ENCODE measurements at regions not wholly inside any gene's neighbourhood (a gene's known extent, or its start where the extent isn't known, plus 50 kb on each side); places are given as distances from the start of the nearest gene placed in this dataset.

GRCh38 chr5:81856948-81857928 lies 106.3 kb upstream of the SSBP2 start:
- DNase-seq (ENCODE audit: low spot score) = peak; percentile 88

GRCh38 chr5:81855591-81855990 lies 104.7 kb upstream of the SSBP2 start:
- DNase-seq (ENCODE audit: low spot score) = no peak

GRCh38 chr5:81854915-81855314 lies 104.0 kb upstream of the SSBP2 start:
- DNase-seq (ENCODE audit: low spot score) = no peak

- DNase-seq (ENCODE audit: low spot score) = no peak
These were observed 103.6 kb upstream of the SSBP2 start for GRCh38 chr5:81854485-81854884.

- DNase-seq (ENCODE audit: low spot score) = no peak
These were observed 102.1 kb upstream of the SSBP2 start for GRCh38 chr5:81853030-81853357.

- DNase-seq (ENCODE audit: low spot score) = no peak
These were observed 101.6 kb upstream of the SSBP2 start for GRCh38 chr5:81852291-81853029.

GRCh38 chr5:81851481-81852178 lies 100.7 kb upstream of the SSBP2 start:
- DNase-seq (ENCODE audit: low spot score) = peak; percentile 94

- no peak for DNase-seq (ENCODE audit: low spot score)
These were observed 99.8 kb upstream of the SSBP2 start for GRCh38 chr5:81850501-81851357.

GRCh38 chr5:81849770-81850367 lies 99.0 kb upstream of the SSBP2 start:
- DNase-seq (ENCODE audit: low spot score) = no peak

- DNase-seq (ENCODE audit: low spot score) = no peak
These were observed 97.5 kb upstream of the SSBP2 start for GRCh38 chr5:81848362-81848880.

GRCh38 chr5:81846301-81846700 lies 95.4 kb upstream of the SSBP2 start:
- no peak for DNase-seq (ENCODE audit: low spot score)

- no peak for DNase-seq (ENCODE audit: low spot score)
These were observed 92.9 kb upstream of the SSBP2 start for GRCh38 chr5:81843845-81844244.

- DNase-seq (ENCODE audit: low spot score) = peak; percentile 30
These were observed 92.0 kb upstream of the SSBP2 start for GRCh38 chr5:81842795-81843398.

- no peak for DNase-seq (ENCODE audit: low spot score)
These were observed 88.1 kb upstream of the SSBP2 start for GRCh38 chr5:81839034-81839433.

GRCh38 chr5:81838307-81838906 lies 87.5 kb upstream of the SSBP2 start:
- peak; percentile 47 for DNase-seq (ENCODE audit: low spot score)

- no peak for DNase-seq (ENCODE audit: low spot score)
These were observed 86.9 kb upstream of the SSBP2 start for GRCh38 chr5:81837667-81838306.

GRCh38 chr5:81835814-81836367 lies 85.0 kb upstream of the SSBP2 start:
- DNase-seq (ENCODE audit: low spot score) = no peak

- DNase-seq (ENCODE audit: low spot score) = no peak
These were observed 83.2 kb upstream of the SSBP2 start for GRCh38 chr5:81834021-81834660.
